HG03280 (cell line): ENCODE measurements at regions not wholly inside any gene's neighbourhood (a gene's known extent, or its start where the extent isn't known, plus 50 kb on each side); places are given as distances from the start of the nearest gene placed in this dataset.

Source experiments
- ATAC-seq: cut with Tn5 transposase; IDR thresholded peaks from one replicate; pipeline ENCODE4 v1.9.1; 2021; ENCODE audit warnings: mild to moderate bottlenecking, moderate library complexity; ENCODE audit not compliant: unreplicated experiment

GRCh38 chr21:40976198-40977109 is 129.5 kb upstream of the DSCAM start:
- ATAC-seq, result no peak

- ATAC-seq, result no peak
These were observed 138.4 kb upstream of the DSCAM start for GRCh38 chr21:40985370-40985769.

DNA sequence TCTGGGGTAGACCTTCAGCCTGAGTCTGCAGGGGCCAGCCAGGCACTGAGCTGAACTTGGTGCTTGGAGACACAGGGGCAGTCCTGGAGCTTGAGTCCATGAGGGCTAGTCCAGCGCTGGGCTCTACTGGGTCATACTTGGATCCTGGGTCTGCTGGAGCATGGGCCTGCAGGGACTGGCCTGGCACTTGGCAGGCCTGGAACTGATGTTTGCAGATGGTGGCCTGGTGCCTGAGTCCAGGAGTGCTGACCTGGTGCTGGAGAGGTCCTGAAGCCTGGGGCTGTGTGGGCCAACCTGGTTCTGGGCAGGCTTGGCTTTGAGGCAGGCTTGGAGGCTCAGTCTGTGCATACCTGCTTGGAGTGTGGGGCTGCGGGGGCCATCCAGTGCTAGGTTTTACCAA is 143.4 kb upstream of the DSCAM start:
- no peak for ATAC-seq

DNA sequence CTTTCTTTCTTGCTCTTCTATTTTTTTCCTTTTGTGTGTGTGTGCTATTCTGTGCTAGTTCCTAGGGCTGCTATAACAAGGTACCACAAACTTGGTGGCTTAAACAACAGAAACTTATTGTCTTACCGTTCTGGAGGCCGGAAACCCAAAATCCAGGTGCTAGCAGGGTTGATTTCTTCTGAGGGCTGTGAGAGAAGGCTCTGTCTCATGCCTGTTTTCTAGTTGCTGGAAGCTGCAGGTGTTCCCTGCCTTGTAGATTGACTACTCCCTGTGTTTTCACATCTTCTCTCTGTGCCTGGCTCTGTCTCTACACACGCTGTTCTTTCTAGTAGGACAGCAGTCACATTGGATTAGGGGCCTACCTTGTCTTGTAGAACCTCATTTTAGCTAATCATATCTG is 150.9 kb upstream of the DSCAM start:
- no peak for ATAC-seq

GRCh38 chr21:41000838-41001237 is 153.9 kb upstream of the DSCAM start:
- no peak for ATAC-seq

GRCh38 chr21:41006636-41007035 is 159.7 kb upstream of the DSCAM start:
- no peak for ATAC-seq

DNA sequence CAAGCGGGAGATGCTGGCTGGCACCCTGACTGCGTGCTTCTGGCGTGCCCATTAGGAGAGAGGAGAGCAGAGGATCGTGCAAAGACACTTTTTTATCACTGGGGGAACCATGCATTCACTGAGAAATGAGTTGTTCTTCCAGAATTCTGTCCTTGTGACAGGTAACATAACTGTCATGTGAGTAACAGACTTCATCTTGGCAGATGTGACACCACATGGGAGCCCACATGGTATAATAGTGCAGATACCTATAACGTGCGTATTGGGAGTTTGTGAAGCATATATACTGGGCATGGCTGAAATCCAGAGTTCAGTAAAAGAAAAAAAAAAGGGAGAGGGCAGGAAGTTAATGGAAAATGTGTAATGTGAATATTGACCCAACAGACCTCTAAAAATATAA is 159.6 kb upstream of the BACE2 start:
- no peak for ATAC-seq

GRCh38 chr21:41008974-41009373 is 159.0 kb upstream of the BACE2 start:
- ATAC-seq, result no peak

DNA sequence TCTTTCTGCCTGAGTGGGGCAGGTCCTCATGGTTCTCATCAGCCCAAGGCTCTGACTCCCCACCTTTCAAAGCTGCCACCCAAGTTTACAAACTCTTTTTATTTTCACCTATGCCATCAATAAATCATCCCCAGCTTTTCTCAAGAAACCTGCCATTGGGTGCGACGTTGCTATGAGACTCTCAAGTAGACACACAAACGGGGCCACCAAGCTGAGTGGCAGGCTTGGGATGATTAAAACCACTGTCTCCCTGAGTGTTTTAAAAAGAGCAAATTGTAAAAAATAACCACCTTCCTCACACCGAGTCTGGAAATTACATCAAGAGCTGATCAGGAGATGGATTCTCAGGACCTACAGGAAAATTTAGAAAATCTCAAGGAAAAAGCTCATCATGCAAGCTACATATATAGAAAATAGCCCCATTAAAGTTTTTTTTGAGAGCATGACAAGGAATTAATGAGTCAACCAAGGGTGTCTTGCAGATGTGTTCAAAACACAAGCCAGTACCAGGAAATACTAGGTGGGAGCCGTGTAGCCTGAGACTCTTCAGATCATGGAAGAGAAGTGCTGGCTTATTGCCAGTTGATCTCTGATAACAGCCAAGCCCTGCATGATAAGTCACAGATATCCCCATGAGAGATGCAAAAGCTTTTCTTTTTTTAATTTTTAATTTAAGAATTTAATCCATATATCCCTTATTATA is 158.4 kb upstream of the BACE2 start:
- no peak for ATAC-seq

- no peak for ATAC-seq
These were observed 157.9 kb upstream of the BACE2 start for GRCh38 chr21:41010101-41010435.

DNA sequence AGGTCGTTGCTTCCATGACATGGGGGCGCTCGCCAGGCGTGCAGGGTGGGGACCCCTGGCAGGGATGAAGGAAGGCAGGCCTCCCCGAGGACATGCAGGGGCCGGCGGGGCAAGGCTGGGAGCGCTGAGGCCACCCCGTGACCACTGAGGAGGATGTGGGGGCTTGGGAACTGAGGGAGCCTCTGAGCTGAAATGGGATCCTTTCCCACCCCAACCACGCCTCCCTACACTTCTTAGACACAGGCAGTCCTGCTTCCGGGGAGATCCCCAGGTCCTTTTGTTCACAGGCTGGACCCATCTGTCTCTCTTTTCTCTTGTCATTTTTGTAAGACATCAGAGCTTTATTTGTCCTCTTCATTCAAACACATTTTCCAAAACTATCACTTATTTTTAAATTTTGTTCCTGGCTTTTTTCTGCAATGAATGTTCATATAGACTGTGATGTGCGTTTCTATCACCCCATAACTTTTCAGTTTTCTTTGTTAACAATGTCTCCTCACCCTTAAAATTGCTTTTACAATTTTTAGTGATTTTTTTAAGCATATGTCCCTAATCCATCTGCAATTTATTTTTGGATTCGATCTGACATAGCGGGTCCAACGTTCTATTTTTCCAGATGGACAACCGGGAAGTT is 156.7 kb upstream of the BACE2 start:
- no peak for ATAC-seq

DNA sequence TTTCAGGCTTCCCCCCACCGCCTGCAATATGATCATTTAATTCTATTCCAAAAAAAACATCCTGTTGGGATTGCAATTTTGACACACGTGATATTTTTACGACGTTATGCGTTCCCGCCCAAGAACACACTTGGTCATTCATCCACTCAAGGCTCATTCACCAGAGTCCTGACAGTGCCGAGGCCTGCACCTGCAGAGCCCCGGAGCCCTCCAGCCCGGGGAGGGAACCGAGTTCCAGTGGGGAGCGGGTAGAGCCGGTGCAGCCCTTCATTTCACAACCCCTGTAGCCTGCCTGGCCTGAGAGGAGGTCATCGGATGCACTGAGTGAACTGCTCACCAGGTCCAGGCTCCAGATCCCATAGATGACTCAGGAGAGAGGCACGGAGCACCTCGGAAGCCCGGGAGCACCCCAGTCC is 156.0 kb upstream of the BACE2 start:
- ATAC-seq, result no peak

GRCh38 chr21:41012425-41012824 is 155.5 kb upstream of the BACE2 start:
- no peak for ATAC-seq

GRCh38 chr21:41016472-41016871 is 151.5 kb upstream of the BACE2 start:
- no peak for ATAC-seq

GRCh38 chr21:41018431-41018830 is 149.5 kb upstream of the BACE2 start:
- ATAC-seq, result no peak

DNA sequence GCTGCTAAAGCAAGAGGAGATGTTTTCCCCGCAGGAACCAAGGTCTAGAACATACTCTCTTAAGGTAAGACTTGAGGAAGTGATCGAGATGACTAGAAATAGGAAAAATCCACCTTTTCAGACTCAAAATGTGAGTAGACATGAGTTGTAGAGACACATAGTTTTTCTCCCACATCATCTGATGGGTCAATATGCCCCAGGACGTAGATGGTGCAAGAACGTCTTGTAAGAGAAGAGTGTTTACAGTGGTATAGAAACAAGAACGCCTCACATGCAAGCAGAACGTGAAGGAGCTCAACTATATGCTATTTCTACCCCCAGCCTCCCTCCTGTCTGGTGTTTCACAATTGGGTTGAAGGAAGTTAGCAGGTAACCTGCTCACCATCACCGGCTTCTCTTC is 144.0 kb upstream of the BACE2 start:
- no peak for ATAC-seq

DNA sequence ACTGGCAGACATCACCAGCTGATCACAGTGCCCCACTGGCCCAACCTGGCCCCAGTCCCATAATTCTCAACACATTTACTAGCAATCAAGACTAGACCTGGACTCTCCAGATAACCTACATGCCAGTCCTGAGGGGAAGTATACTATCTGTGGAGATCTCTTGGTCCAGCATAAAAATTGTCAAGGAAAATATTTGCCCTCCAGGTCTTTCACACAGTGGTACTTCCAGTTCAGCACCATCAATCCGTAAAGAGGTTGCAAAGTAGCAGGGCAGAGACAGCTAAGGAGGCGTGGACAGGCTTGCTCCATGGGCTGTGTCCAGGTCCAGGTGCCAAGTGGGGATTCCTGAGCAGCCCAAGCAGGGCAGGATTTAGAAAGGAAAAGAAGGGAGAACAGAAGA is 143.6 kb upstream of the BACE2 start:
- no peak for ATAC-seq

DNA sequence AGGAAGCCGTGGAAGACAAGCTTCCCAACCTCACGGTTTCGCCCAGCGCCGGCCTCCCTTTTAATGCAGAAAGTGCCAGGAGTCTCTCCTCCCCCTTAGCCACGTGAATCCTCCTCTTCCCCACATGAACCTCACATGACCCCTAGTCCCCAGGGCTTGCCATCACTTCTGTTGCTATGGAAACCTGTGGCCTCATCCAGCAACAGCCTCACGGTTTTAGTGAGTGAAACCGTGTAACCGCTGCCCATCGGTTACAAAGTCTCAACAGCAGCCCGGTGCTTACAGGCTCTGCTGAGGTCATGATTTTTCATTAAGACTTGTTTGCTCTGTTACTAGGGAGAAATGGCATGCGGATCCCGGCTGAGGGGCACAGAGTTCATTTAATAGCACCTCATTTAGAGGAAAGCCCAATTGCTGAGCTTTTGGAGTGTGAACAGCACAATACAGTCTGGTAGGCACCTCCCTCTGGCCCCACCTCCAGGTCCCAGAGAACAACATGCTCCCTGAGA is 143.2 kb upstream of the BACE2 start:
- ATAC-seq, result no peak

GRCh38 chr21:41029571-41029970 is 138.4 kb upstream of the BACE2 start:
- ATAC-seq, result no peak

DNA sequence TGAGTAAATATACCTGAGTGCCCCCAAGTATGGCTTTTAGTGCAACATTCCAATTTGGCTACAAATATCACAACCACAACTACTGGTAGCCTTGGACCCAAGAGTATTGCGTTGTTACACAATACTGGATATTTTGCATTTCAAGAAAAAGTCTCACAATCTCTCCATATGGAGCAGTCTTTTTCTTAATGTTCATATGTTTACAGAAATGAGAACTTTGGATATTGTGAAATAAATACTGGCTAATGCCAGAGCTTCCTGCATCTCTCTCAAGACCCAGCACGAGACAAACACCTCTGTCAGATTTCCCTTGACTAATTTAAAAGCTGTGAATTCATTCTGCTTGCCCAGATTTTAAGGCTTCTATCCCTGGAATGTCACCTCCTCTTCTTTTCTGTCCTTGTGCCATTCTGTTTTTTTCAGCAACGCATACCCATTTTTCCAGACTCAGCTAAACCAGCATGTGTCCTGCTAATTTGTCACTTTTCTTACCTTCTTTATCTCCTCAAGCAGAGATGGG is 136.2 kb upstream of the BACE2 start:
- no peak for ATAC-seq

DNA sequence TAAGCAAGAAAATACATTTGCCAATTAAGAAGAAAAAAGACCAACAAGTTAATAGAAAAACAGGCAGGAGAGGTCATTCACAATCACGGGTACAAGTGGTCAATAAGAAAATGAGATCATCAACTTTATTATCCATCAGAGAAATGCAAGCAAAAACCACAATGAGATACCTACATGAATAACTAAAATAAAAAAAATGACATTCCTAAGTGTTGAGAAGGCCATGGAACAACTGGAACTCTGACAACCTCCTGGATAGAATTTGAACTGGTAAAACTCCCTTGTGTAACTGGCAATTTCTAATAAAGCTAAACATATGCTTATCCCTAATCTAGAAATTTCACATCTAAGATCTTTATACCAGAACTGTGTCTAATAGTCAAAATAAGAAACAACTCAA is 135.4 kb upstream of the BACE2 start:
- ATAC-seq, result no peak

DNA sequence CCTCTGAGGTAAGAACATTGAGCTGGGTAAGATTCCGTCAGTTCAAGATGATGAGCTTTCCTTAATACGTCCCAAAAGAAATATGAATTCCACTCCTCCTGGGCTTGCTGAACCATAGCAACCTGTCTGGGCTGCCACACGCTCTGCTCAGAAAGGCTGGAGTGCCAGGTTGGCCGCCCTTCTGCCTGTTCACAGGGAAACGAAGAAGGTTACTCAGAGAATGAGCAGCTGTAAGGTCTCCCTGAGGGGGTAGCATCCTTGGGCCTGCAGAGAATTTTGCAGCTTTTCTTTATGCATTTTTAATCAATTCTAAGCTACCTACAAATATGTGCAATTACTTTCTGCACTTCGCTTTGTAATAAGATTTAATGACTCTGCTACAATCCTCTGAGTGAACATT is 130.7 kb upstream of the BACE2 start:
- no peak for ATAC-seq
